Parathyroid adenoma (tissue), 2 donors: ENCODE measurements at regions not wholly inside any gene's neighbourhood (a gene's known extent, or its start where the extent isn't known, plus 50 kb on each side); places are given as distances from the start of the nearest gene placed in this dataset.
A peak's percentile ranks its signal among the peaks of the same experiment; 100 is the strongest.

Experiments used
- H2AFZ ChIP-seq: fragments of 300-600 bp; sonication (generic); one replicate; pipeline ENCODE4 v1.7.0; 2017; ENCODE audit warnings: antibody characterized with exemption, mild to moderate bottlenecking
- H3K27ac ChIP-seq: fragments of 300-600 bp; sonication (generic); one replicate; pipeline ENCODE4 v1.7.0; 2017
- H3K27me3 ChIP-seq: fragments of 300-600 bp; sonication (generic); one replicate; pipeline ENCODE4 v1.7.0; 2017; ENCODE audit warnings: low read length; ENCODE audit not compliant: control insufficient read depth, insufficient read depth
- H3K36me3 ChIP-seq: fragments of 300-600 bp; sonication (generic); one replicate; pipeline ENCODE4 v1.7.0; 2017; ENCODE audit warnings: low read length; ENCODE audit not compliant: control insufficient read depth, insufficient read depth
- H3K4me1 ChIP-seq: fragments of 300-600 bp; sonication (generic); one replicate; pipeline ENCODE4 v1.7.0; 2017; ENCODE audit warnings: control low read depth
- H3K4me2 ChIP-seq: fragments of 300-600 bp; sonication (generic); one replicate; pipeline ENCODE4 v1.7.0; 2017; ENCODE audit warnings: low read length
- H3K4me3 ChIP-seq: fragments of 300-600 bp; sonication (generic); one replicate; pipeline ENCODE4 v1.7.0; 2017; ENCODE audit warnings: low read depth, low read length
- H3K79me2 ChIP-seq: fragments of 300-600 bp; sonication (generic); one replicate; pipeline ENCODE4 v1.7.0; 2017; ENCODE audit warnings: control low read depth
- H3K9ac ChIP-seq: fragments of 300-600 bp; sonication (generic); one replicate; pipeline ENCODE4 v1.7.0; 2017; ENCODE audit warnings: mild to moderate bottlenecking
- H3K9me3 ChIP-seq: fragments of 300-600 bp; sonication (generic); one replicate; pipeline ENCODE4 v1.7.0; 2017; ENCODE audit warnings: low read length; ENCODE audit not compliant: control insufficient read depth
- CTCF ChIP-seq: fragments of 300-600 bp; sonication (generic); IDR thresholded peaks from one replicate; pipeline ENCODE4 v1.7.0; 2017; ENCODE audit warnings: antibody characterized with exemption, mild to moderate bottlenecking
- donor health status: primary hyperparathyroidism.

GRCh38 chr4:1533501-1534064 lies 127.3 kb upstream of the NKX1-1 start:
- Histone ChIP-seq H3K36me3 (no peaks in the 10 kb centered on the region), H2AFZ (no peak overlapping the region), H3K27me3 (no peaks in the 10 kb centered on the region), H3K4me1 (no peaks in the 10 kb centered on the region), H3K9me3 (no peaks in the 10 kb centered on the region), H3K27ac (no peak overlapping the region), H3K4me2 (peak overlapping the region; percentile 60), H3K4me3 (no peak overlapping the region), H3K79me2 (no peaks in the 10 kb centered on the region), H3K9ac (no peak overlapping the region)
- no peak for TF ChIP-seq CTCF

- Histone ChIP-seq H3K4me2 (no peak overlapping the region), H3K9ac (no peak overlapping the region), H3K27me3 (no peaks in the 10 kb centered on the region), H3K4me3 (no peak overlapping the region), H3K36me3 (no peaks in the 10 kb centered on the region), H3K27ac (no peak overlapping the region), H3K9me3 (no peaks in the 10 kb centered on the region), H2AFZ (no peak overlapping the region), H3K4me1 (no peaks in the 10 kb centered on the region), H3K79me2 (no peaks in the 10 kb centered on the region)
- TF ChIP-seq CTCF = no peak
These were observed 126.5 kb upstream of the NKX1-1 start for GRCh38 chr4:1532549-1533395.

GRCh38 chr4:1531683-1532548 lies 125.7 kb upstream of the NKX1-1 start:
- H3K4me3 ChIP-seq = no peak overlapping the region
- no peak for TF ChIP-seq CTCF
- no peaks in the 10 kb centered on the region for H3K9me3 ChIP-seq
- no peaks in the 10 kb centered on the region for H3K4me1 ChIP-seq
- H3K27me3 ChIP-seq = no peaks in the 10 kb centered on the region
- no peaks in the 10 kb centered on the region for H3K36me3 ChIP-seq
- H3K9ac ChIP-seq = no peak overlapping the region
- H3K4me2 ChIP-seq = no peak overlapping the region
- no peak overlapping the region for H3K27ac ChIP-seq
- H3K79me2 ChIP-seq = no peaks in the 10 kb centered on the region
- H2AFZ ChIP-seq = no peak overlapping the region

GRCh38 chr4:1530356-1530755 lies 124.1 kb upstream of the NKX1-1 start:
- H3K4me3 ChIP-seq = no peak overlapping the region
- H3K9ac ChIP-seq = no peak overlapping the region
- no peak for TF ChIP-seq CTCF
- no peaks in the 10 kb centered on the region for H3K9me3 ChIP-seq
- H3K27me3 ChIP-seq = no peaks in the 10 kb centered on the region
- H3K4me2 ChIP-seq = no peak overlapping the region
- no peaks in the 10 kb centered on the region for H3K4me1 ChIP-seq
- H2AFZ ChIP-seq = no peak overlapping the region
- no peaks in the 10 kb centered on the region for H3K79me2 ChIP-seq
- H3K27ac ChIP-seq = no peak overlapping the region
- no peaks in the 10 kb centered on the region for H3K36me3 ChIP-seq
